Stimulated activated naive CD8-positive, alpha-beta T cell treated with anti-CD3 and anti-CD28 coated beads, Interleukin-15, Interleukin-2, amounts not matched to agents 100 ng/mL and 50 ng/mL, for 24 hours (primary cell): ENCODE measurements at regions not wholly inside any gene's neighbourhood (a gene's known extent, or its start where the extent isn't known, plus 50 kb on each side); places are given as distances from the start of the nearest gene placed in this dataset.
"Not testable (repeated sequence)": the region's sequence is repeated elsewhere in the genome, so short reads cannot be mapped to it uniquely, and the experiment has no call there.

Source experiments
- H3K27ac Mint-ChIP-seq: one replicate; pipeline ENCODE4 v1.8.0; 2021; ENCODE audit warnings: mild to moderate bottlenecking, mixed read lengths
- H3K27me3 Mint-ChIP-seq: one replicate; pipeline ENCODE4 v1.8.0; 2021; ENCODE audit warnings: mixed read lengths
- H3K36me3 Mint-ChIP-seq: one replicate; pipeline ENCODE4 v1.8.0; 2021; ENCODE audit warnings: low read depth, mixed read lengths
- H3K4me1 Mint-ChIP-seq: one replicate; pipeline ENCODE4 v1.8.0; 2021; ENCODE audit warnings: low read depth, mixed read lengths
- H3K4me3 Mint-ChIP-seq: one replicate; pipeline ENCODE4 v1.8.0; 2021; ENCODE audit warnings: mild to moderate bottlenecking, mixed read lengths
- H3K9me3 Mint-ChIP-seq: one replicate; pipeline ENCODE4 v1.8.0; 2021; ENCODE audit warnings: mixed read lengths

GRCh38 chr2:215728504-215729065 lies 284.8 kb downstream of the MREG start:
- Mint-ChIP-seq H3K9me3 (no peaks in the 10 kb centered on the region), H3K4me3 (no peak overlapping the region), H3K4me1 (peaks cover 10% of the 10 kb centered on the region), H3K36me3 (no peaks in the 10 kb centered on the region), H3K27me3 (peaks cover 7% of the 10 kb centered on the region), H3K27ac (no peak overlapping the region)

GRCh38 chr2:215727507-215728503 lies 285.5 kb downstream of the MREG start:
- Mint-ChIP-seq H3K36me3 (no peaks in the 10 kb centered on the region), H3K9me3 (no peaks in the 10 kb centered on the region), H3K4me3 (no peak overlapping the region), H3K27me3 (peaks cover 7% of the 10 kb centered on the region), H3K27ac (no peak overlapping the region), H3K4me1 (peaks cover 10% of the 10 kb centered on the region)

GRCh38 chr2:215726070-215726469 lies 287.3 kb downstream of the MREG start:
- Mint-ChIP-seq H3K4me3 (no peak overlapping the region), H3K36me3 (no peaks in the 10 kb centered on the region), H3K27ac (no peak overlapping the region), H3K27me3 (peaks cover 7% of the 10 kb centered on the region), H3K9me3 (no peaks in the 10 kb centered on the region), H3K4me1 (peaks cover 10% of the 10 kb centered on the region)

GRCh38 chr2:215724146-215724545 lies 288.3 kb upstream of the FN1 start:
- H3K4me3 Mint-ChIP-seq, result no peak overlapping the region
- no peak overlapping the region for H3K27ac Mint-ChIP-seq
- peaks cover 10% of the 10 kb centered on the region for H3K4me1 Mint-ChIP-seq
- H3K9me3 Mint-ChIP-seq, result no peaks in the 10 kb centered on the region
- peaks cover 7% of the 10 kb centered on the region for H3K27me3 Mint-ChIP-seq
- H3K36me3 Mint-ChIP-seq, result no peaks in the 10 kb centered on the region

GRCh38 chr2:215723631-215724011 lies 287.8 kb upstream of the FN1 start:
- H3K27me3 Mint-ChIP-seq, result peaks cover 7% of the 10 kb centered on the region
- no peaks in the 10 kb centered on the region for H3K36me3 Mint-ChIP-seq
- no peak overlapping the region for H3K4me3 Mint-ChIP-seq
- no peaks in the 10 kb centered on the region for H3K9me3 Mint-ChIP-seq
- no peak overlapping the region for H3K27ac Mint-ChIP-seq
- H3K4me1 Mint-ChIP-seq, result peaks cover 10% of the 10 kb centered on the region

GRCh38 chr2:215722986-215723630 lies 287.2 kb upstream of the FN1 start:
- Mint-ChIP-seq H3K4me3 (no peak overlapping the region), H3K9me3 (no peaks in the 10 kb centered on the region), H3K4me1 (peaks cover 5% of the 10 kb centered on the region), H3K27me3 (peaks cover 7% of the 10 kb centered on the region), H3K27ac (no peak overlapping the region), H3K36me3 (no peaks in the 10 kb centered on the region)

- H3K36me3 Mint-ChIP-seq, result no peaks in the 10 kb centered on the region
- no peak overlapping the region for H3K27ac Mint-ChIP-seq
- peaks cover 7% of the 10 kb centered on the region for H3K27me3 Mint-ChIP-seq
- H3K4me3 Mint-ChIP-seq, result no peak overlapping the region
- H3K4me1 Mint-ChIP-seq, result no peaks in the 10 kb centered on the region
- no peaks in the 10 kb centered on the region for H3K9me3 Mint-ChIP-seq
Measured at GRCh38 chr2:215722125-215722524, 286.3 kb upstream of the FN1 start.

- not testable (repeated sequence) for H3K4me1 Mint-ChIP-seq, H3K36me3 Mint-ChIP-seq, H3K27me3 Mint-ChIP-seq, H3K9me3 Mint-ChIP-seq, H3K27ac Mint-ChIP-seq, H3K4me3 Mint-ChIP-seq
Measured at GRCh38 chr2:215721515-215721914, 285.6 kb upstream of the FN1 start.

- Mint-ChIP-seq H3K9me3 (no peaks in the 10 kb centered on the region), H3K4me1 (no peaks in the 10 kb centered on the region), H3K27ac (no peak overlapping the region), H3K27me3 (no peaks in the 10 kb centered on the region), H3K4me3 (no peak overlapping the region), H3K36me3 (no peaks in the 10 kb centered on the region)
Measured at GRCh38 chr2:215718890-215719289, 283.0 kb upstream of the FN1 start.

GRCh38 chr2:215718436-215718835 lies 282.6 kb upstream of the FN1 start:
- Mint-ChIP-seq H3K4me3 (no peak overlapping the region), H3K27me3 (peaks cover 4% of the 10 kb centered on the region), H3K9me3 (no peaks in the 10 kb centered on the region), H3K4me1 (no peaks in the 10 kb centered on the region), H3K36me3 (no peaks in the 10 kb centered on the region), H3K27ac (no peak overlapping the region)

GRCh38 chr2:215717501-215718381 lies 281.9 kb upstream of the FN1 start:
- Mint-ChIP-seq H3K9me3 (no peaks in the 10 kb centered on the region), H3K27ac (no peak overlapping the region), H3K4me1 (no peaks in the 10 kb centered on the region), H3K36me3 (no peaks in the 10 kb centered on the region), H3K27me3 (peaks cover 8% of the 10 kb centered on the region), H3K4me3 (no peak overlapping the region)

- H3K4me1 Mint-ChIP-seq, result no peaks in the 10 kb centered on the region
- H3K4me3 Mint-ChIP-seq, result no peak overlapping the region
- H3K27ac Mint-ChIP-seq, result no peak overlapping the region
- no peaks in the 10 kb centered on the region for H3K36me3 Mint-ChIP-seq
- no peaks in the 10 kb centered on the region for H3K9me3 Mint-ChIP-seq
- peaks cover 8% of the 10 kb centered on the region for H3K27me3 Mint-ChIP-seq
Measured at GRCh38 chr2:215716956-215717355, 281.1 kb upstream of the FN1 start.

- Mint-ChIP-seq H3K4me1 (no peaks in the 10 kb centered on the region), H3K9me3 (no peaks in the 10 kb centered on the region), H3K36me3 (no peaks in the 10 kb centered on the region), H3K27me3 (peaks cover 8% of the 10 kb centered on the region), H3K4me3 (no peak overlapping the region), H3K27ac (no peak overlapping the region)
Measured at GRCh38 chr2:215712871-215713790, 277.3 kb upstream of the FN1 start.
